Neuronal stem cell (in vitro differentiated cells): ENCODE measurements at regions not wholly inside any gene's neighbourhood (a gene's known extent, or its start where the extent isn't known, plus 50 kb on each side); places are given as distances from the start of the nearest gene placed in this dataset.

Source experiments
- DNase-seq: peaks from one replicate; pipeline ENCODE4 v3.0.0-alpha.2; 2013; ENCODE audit warnings: low spot score
- H2AFZ ChIP-seq: one replicate; pipeline ENCODE4 v1.6.1; 2013; ENCODE audit warnings: mild to moderate bottlenecking, low read length, inconsistent platforms
- H2AK5ac ChIP-seq: 2 replicates; pipeline ENCODE4 v1.6.1; 2013; ENCODE audit warnings: low read depth, mild to moderate bottlenecking, inconsistent platforms, low read length, moderate library complexity, mixed read lengths
- H2BK120ac ChIP-seq: 2 replicates; pipeline ENCODE4 v1.6.1; 2013; ENCODE audit warnings: low read depth, mild to moderate bottlenecking, inconsistent platforms, low read length, moderate library complexity, mixed read lengths
- H2BK12ac ChIP-seq: one replicate; pipeline ENCODE4 v1.6.1; 2013; ENCODE audit warnings: low read length, inconsistent platforms
- H2BK15ac ChIP-seq: 2 replicates; pipeline ENCODE4 v1.6.1; 2013; ENCODE audit warnings: mild to moderate bottlenecking, low read length, inconsistent platforms, mixed read lengths
- H2BK5ac ChIP-seq: one replicate; pipeline ENCODE4 v1.6.1; 2013; ENCODE audit warnings: inconsistent platforms, mild to moderate bottlenecking, low read length, moderate library complexity
- H3K14ac ChIP-seq: one replicate; pipeline ENCODE4 v1.6.1; 2013; ENCODE audit warnings: low read length, inconsistent platforms
- H3K18ac ChIP-seq: 2 replicates; pipeline ENCODE4 v1.6.1; 2013; ENCODE audit warnings: low read length, inconsistent platforms
- H3K23ac ChIP-seq: 2 replicates; pipeline ENCODE4 v1.6.1; 2013; ENCODE audit warnings: low read depth, mild to moderate bottlenecking, mixed read lengths, low read length, inconsistent platforms; ENCODE audit not compliant: poor library complexity
- H3K27ac ChIP-seq: replicated peaks from 3 replicates; pipeline ENCODE4 v1.5.1; 2013; ENCODE audit warnings: low read length, inconsistent platforms
- H3K27me3 ChIP-seq, 3 experiments: 2 replicates each; pipeline ENCODE4 v1.6.1; 2013; ENCODE audit warnings: low read length in 3 of 3, mild to moderate bottlenecking in 2 of 3, inconsistent platforms in 1 of 3, low read depth in 1 of 3, mixed read lengths in 1 of 3, moderate library complexity in 1 of 3; ENCODE audit not compliant: control insufficient read depth in 3 of 3, insufficient read depth in 3 of 3
- H3K36me3 ChIP-seq, 2 donors: replicated peaks in 1 of 2; 2 replicates each; pipeline ENCODE4 v1.6.1; 2013; ENCODE audit warnings: low read length in 2 of 2; ENCODE audit not compliant: control insufficient read depth in 2 of 2, insufficient read depth in 2 of 2
- H3K4ac ChIP-seq: 2 replicates; pipeline ENCODE4 v1.6.1; 2013; ENCODE audit warnings: inconsistent platforms, mild to moderate bottlenecking, low read length, moderate library complexity
- H3K4me1 ChIP-seq, 2 donors: 1 replicate in 1 of 2; 2 replicates in 1 of 2; pipeline ENCODE4 v1.6.1; 2013; ENCODE audit warnings: low read length in 2 of 2, low read depth in 1 of 2; ENCODE audit not compliant: control insufficient read depth in 2 of 2, insufficient read depth in 1 of 2
- H3K4me2 ChIP-seq: one replicate; pipeline ENCODE4 v1.6.1; 2013; ENCODE audit warnings: mild to moderate bottlenecking, low read length, inconsistent platforms; ENCODE audit not compliant: insufficient read depth, poor library complexity, severe bottlenecking
- H3K4me3 ChIP-seq, 2 donors: 2 replicates each; pipeline ENCODE4 v1.5.1; 2013; ENCODE audit warnings: low read length in 2 of 2, mild to moderate bottlenecking in 2 of 2, inconsistent platforms in 1 of 2, moderate library complexity in 1 of 2
- H3K79me1 ChIP-seq: one replicate; pipeline ENCODE4 v1.6.1; 2013; ENCODE audit warnings: low read depth, mild to moderate bottlenecking, inconsistent platforms, low read length, moderate library complexity
- H3K9ac ChIP-seq: one replicate; pipeline ENCODE4 v1.6.1; 2013; ENCODE audit warnings: mild to moderate bottlenecking, low read depth, low read length, inconsistent platforms; ENCODE audit not compliant: poor library complexity
- H3K9me3 ChIP-seq, 2 donors: replicated peaks in 1 of 2; 2 replicates each; pipeline versions ENCODE3 to v1.6.1; 2013; ENCODE audit warnings: low read length in 2 of 2, mild to moderate bottlenecking in 2 of 2, inconsistent platforms in 1 of 2, low read depth in 1 of 2, mixed read lengths in 1 of 2, moderate library complexity in 1 of 2; ENCODE audit not compliant: control insufficient read depth in 2 of 2, insufficient read depth in 1 of 2
- H4K8ac ChIP-seq: one replicate; pipeline ENCODE4 v1.6.1; 2013; ENCODE audit warnings: low read depth, mild to moderate bottlenecking, inconsistent platforms, low read length, moderate library complexity
- H4K91ac ChIP-seq: one replicate; pipeline ENCODE4 v1.6.1; 2013; ENCODE audit warnings: low read length, low read depth, mild to moderate bottlenecking, inconsistent platforms; ENCODE audit not compliant: poor library complexity
- WGBS, 2 donors: extraction: QIAGEN DNeasy Blood & Tissue Kit; methylation state at CpG; one replicate each; pipeline ENCODE4 v1.1.7; 2013; ENCODE audit warnings: missing lambda C conversion rate in 2 of 2, mixed read lengths in 1 of 2; ENCODE audit not compliant: insufficient read length in 2 of 2, insufficient replicate concordance in 1 of 2; ENCODE audit errors: extremely low coverage in 2 of 2; 5-methylcytosine and 5-hydroxymethylcytosine counted together

DNA sequence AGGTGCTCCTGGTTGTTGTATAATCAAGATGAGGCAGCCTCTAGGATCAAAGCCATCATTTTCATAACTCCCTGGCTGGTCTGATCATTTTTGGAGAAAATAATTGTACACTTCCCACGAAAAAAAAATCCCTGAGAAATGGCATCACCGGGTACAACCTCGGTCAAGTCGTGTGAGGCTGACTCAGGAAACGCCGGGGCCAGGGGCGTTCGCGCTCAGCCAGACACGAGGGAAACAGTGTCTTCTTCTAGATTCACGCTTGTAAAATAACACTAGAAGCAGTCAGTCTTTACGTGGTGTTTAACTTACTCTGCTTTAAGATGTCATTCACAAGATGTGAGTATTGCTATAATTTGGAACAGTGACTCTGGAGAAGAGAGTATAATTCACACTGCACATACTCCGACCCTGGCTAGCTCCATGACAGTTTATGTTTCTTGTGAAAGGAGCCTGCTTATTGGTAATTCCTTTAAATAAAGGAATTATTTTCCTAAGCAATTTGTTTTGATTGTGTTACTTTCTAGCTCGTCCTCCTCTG, 109.0 kb upstream of the SOX1 start:
- no peak overlapping the region for H3K23ac ChIP-seq
- peaks cover 0 to 6% (median 0%) of the 10 kb centered on the region in 3 experiments for H3K27me3 ChIP-seq
- no peak for DNase-seq
- H2BK12ac ChIP-seq: no peak overlapping the region
- H3K79me1 ChIP-seq: no peaks in the 10 kb centered on the region
- H2AFZ ChIP-seq: no peak overlapping the region
- H3K4me2 ChIP-seq: no peak overlapping the region
- H3K14ac ChIP-seq: no peak overlapping the region
- no peak overlapping the region for H4K91ac ChIP-seq
- no peak overlapping the region for H3K27ac ChIP-seq
- WGBS, 2 donors: no CpG with 5 or more reads among the region's 14 CpGs
- no peak overlapping the region for H2BK15ac ChIP-seq
- peaks cover 0 to 5% of the 10 kb centered on the region in 2 donors for H3K9me3 ChIP-seq
- H3K4me1 ChIP-seq: no peaks in the 10 kb centered on the region
- no peak overlapping the region for H2BK5ac ChIP-seq
- H2AK5ac ChIP-seq: no peak overlapping the region
- H3K4me3 ChIP-seq: no peak overlapping the region
- no peak overlapping the region for H2BK120ac ChIP-seq
- H3K4ac ChIP-seq: no peak overlapping the region
- no peak overlapping the region for H4K8ac ChIP-seq
- no peak overlapping the region for H3K18ac ChIP-seq
- no peak overlapping the region for H3K9ac ChIP-seq
- no peaks in the 10 kb centered on the region for H3K36me3 ChIP-seq

DNA sequence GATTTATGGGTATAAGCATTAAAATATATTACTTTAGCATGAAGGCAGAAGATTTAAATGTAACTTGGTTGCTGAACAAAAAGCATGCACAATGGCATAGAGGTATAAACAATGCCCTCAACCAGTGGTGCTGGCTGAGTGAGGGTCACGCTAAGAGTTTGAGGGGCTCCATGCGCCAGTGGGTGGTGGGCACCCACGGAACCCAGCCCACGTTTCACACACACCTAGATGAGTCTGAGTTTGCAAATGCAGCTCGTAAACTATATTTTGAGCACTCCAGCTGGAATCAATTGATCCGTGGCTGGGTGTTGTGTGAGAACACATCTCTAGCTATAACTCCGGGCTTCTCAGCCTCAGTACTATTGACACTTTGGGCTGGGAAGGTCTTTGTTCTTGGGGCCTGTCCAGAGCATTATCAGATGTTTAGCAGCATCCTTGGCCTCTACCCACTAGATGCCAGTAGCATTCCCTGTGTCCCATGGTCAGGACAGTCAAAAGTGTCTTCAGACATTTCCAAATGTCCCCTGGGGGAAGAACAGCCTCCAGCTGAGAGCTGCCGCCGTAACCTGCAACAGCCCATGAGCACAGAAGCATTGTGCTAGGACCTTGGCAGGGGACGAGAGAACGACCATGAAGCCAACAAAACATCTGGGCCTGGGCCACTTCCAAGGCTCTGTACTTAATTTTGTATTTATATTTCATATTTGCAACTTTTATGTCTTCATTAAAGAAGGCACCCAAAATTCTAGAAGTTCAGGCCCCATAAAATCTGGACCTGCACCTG, 108.1 kb upstream of the SOX1 start:
- H3K4me1 ChIP-seq: no peaks in the 10 kb centered on the region
- WGBS, 2 donors: no CpG with 5 or more reads among the region's 11 CpGs

DNA sequence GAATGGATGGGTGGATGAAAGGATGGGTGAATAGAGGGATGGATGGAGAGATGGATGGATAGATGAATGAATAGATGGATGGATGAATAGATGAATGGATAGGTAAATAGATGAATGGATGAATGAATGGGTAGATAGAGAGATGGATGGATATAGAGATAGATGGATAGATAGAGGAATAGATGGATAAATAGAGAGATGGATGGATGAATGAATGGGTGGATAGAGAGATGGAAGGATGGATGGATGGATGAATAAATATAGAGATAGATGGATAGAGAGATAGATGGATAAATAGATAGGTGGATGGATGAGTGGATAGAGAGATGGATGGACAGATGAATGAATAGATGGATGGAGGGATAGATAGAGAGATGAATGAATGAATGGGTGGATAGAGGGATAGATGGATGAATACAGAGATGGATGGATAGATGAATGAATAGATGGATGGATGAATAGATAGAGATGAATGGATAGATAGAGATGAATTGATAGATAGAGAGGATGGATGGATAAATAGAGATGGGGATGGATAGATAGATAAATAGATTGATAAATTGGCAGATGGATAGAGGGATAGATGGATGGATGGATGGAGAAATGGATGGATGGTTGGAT, 106.7 kb upstream of the SOX1 start:
- no peak overlapping the region for H3K4ac ChIP-seq

More for the DNA sequence above, 108.1 kb upstream of the SOX1 start:
- no peak overlapping the region for H3K18ac ChIP-seq
- no peak overlapping the region for H2BK12ac ChIP-seq
- H3K79me1 ChIP-seq: no peaks in the 10 kb centered on the region
- no peak overlapping the region for H2AFZ ChIP-seq
- no peak overlapping the region for H3K4me3 ChIP-seq
- no peak overlapping the region for H2BK5ac ChIP-seq
- H2BK120ac ChIP-seq: no peak overlapping the region
- H2AK5ac ChIP-seq: no peak overlapping the region
- no peak for DNase-seq
- H3K9me3 ChIP-seq: peaks cover 0 to 5% of the 10 kb centered on the region in 2 donors
- H3K36me3 ChIP-seq: no peaks in the 10 kb centered on the region
- H3K4ac ChIP-seq: no peak overlapping the region
- H3K9ac ChIP-seq: no peak overlapping the region
- no peak overlapping the region for H3K4me2 ChIP-seq
- H3K23ac ChIP-seq: no peak overlapping the region
- no peak overlapping the region for H3K27ac ChIP-seq
- H3K14ac ChIP-seq: no peak overlapping the region
- H3K27me3 ChIP-seq: peaks cover 0 to 6% (median 0%) of the 10 kb centered on the region in 3 experiments
- H2BK15ac ChIP-seq: no peak overlapping the region
- no peak overlapping the region for H4K8ac ChIP-seq
- H4K91ac ChIP-seq: no peak overlapping the region

DNA sequence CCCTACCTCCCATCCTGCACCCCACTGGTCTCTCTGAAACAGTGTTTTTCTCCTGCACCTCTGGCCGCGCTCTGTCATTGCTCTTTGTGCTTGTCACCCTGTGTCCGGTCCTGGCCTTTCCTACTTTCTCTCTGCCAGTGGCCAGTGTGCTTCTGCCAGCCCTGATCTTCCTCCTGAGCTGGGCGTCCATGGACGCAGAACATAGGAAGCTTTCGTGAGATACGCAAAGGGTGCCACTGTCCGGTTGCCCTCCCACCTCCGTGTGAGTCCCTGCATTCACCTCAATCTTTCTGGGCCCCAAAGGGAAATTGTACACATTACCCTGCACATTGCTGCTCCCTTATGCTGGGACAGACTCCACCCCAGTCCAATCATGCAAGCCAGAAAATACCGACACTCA, 105.7 kb upstream of the SOX1 start:
- H3K9me3 ChIP-seq: peaks cover 0 to 5% of the 10 kb centered on the region in 2 donors
- no peak overlapping the region for H3K4me3 ChIP-seq
- no peaks in the 10 kb centered on the region for H3K36me3 ChIP-seq
- no peak overlapping the region for H3K23ac ChIP-seq
- H3K14ac ChIP-seq: no peak overlapping the region
- H3K27ac ChIP-seq: no peak overlapping the region
- no peak overlapping the region for H2AK5ac ChIP-seq
- H3K4ac ChIP-seq: no peak overlapping the region
- no peak overlapping the region for H2BK5ac ChIP-seq
- H2AFZ ChIP-seq: no peak overlapping the region
- peak overlapping the region; percentile 52 for H2BK120ac ChIP-seq
- H4K91ac ChIP-seq: peak overlapping the region; percentile 24
- H3K18ac ChIP-seq: peak overlapping the region; percentile 83
- peaks cover 0 to 6% (median 0%) of the 10 kb centered on the region in 3 experiments for H3K27me3 ChIP-seq
- H3K4me1 ChIP-seq: no peaks in the 10 kb centered on the region
- no CpG with 5 or more reads among the region's 10 CpGs for WGBS, 2 donors
- no peak overlapping the region for H3K9ac ChIP-seq
- H3K4me2 ChIP-seq: no peak overlapping the region
- no peaks in the 10 kb centered on the region for H3K79me1 ChIP-seq
- H2BK12ac ChIP-seq: no peak overlapping the region
- no peak overlapping the region for H4K8ac ChIP-seq
- DNase-seq: no peak
- peak overlapping the region; percentile 81 for H2BK15ac ChIP-seq

More for the DNA sequence above, 106.7 kb upstream of the SOX1 start:
- H3K23ac ChIP-seq: no peak overlapping the region
- no peak overlapping the region for H3K4me2 ChIP-seq
- no peak overlapping the region for H2AK5ac ChIP-seq
- no peak overlapping the region for H3K14ac ChIP-seq
- H2BK15ac ChIP-seq: no peak overlapping the region
- no peak overlapping the region for H4K8ac ChIP-seq
- H4K91ac ChIP-seq: no peak overlapping the region
- peaks cover 0 to 6% (median 0%) of the 10 kb centered on the region in 3 experiments for H3K27me3 ChIP-seq
- no peaks in the 10 kb centered on the region for H3K36me3 ChIP-seq
- no peak for DNase-seq
- no peaks in the 10 kb centered on the region for H3K4me1 ChIP-seq
- no peak overlapping the region for H2BK5ac ChIP-seq
- H2BK120ac ChIP-seq: no peak overlapping the region
- H3K27ac ChIP-seq: no peak overlapping the region
- no peak overlapping the region for H3K9ac ChIP-seq
- H3K4me3 ChIP-seq: no peak overlapping the region
- peaks cover 0 to 5% of the 10 kb centered on the region in 2 donors for H3K9me3 ChIP-seq
- H3K79me1 ChIP-seq: no peaks in the 10 kb centered on the region
- no peak overlapping the region for H3K18ac ChIP-seq
- H2AFZ ChIP-seq: no peak overlapping the region
- no peak overlapping the region for H2BK12ac ChIP-seq
